ENCODE measurements at regions not wholly inside any gene's neighbourhood (a gene's known extent, or its start where the extent isn't known, plus 50 kb on each side); places are given as distances from the start of the nearest gene placed in this dataset.
A peak's percentile ranks its signal among the peaks of the same experiment; 100 is the strongest.
"Not testable (repeated sequence)": the region's sequence is repeated elsewhere in the genome, so short reads cannot be mapped to it uniquely, and the experiment has no call there.

GRCh38 chr3:16056217-16056616, 118.3 kb upstream of the GALNT15 start:
- DNase-seq: no peak

- no peak for DNase-seq
These were observed 116.0 kb upstream of the GALNT15 start for GRCh38 chr3:16058521-16058920.

DNA sequence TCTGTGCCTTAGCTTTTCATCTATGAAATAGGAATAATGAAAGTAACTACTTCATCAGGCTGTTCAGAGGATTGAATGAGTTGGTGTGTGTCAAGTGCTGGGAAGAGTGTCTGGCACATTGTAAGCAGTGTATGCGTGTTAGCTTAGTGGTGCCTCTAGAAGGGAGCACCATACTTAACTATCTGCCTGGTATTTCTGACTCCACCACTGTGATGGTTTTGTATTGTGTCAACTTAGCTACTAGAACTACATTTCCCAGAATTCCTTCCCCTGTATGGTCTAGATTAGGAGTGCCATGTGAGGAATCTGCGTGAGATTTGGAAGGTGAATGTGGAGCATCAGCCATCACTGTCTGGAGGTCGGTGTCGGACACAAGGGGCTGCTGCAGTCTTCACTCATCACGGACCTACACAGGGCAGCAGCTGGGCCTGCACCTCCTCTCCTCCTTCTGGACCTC, 115.4 kb upstream of the GALNT15 start:
- DNase-seq: no peak

- DNase-seq: no peak
These were observed 114.6 kb upstream of the GALNT15 start for GRCh38 chr3:16059711-16060357.

GRCh38 chr3:16060358-16060852, 114.1 kb upstream of the GALNT15 start:
- DNase-seq: no peak

DNA sequence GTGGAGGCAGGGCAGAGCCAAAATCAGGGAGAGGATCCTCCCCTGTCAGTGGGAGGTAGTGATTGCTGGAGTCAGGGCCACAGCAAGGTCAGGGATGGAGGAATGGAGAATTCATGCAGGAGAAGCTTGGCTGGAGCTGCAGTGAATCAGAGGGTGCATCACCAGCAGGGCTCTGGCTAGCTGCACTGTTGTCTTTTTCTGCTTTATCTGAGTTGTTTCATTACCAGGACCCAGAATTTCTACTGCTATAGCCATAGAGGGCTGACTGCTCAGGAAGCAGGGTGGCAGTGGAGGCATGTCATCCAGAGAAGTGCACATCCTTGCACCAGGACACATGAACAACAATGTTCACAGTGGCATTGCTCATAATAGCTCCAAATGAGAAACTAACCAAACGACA, 113.5 kb upstream of the GALNT15 start:
- no peak for DNase-seq

- no peak for DNase-seq
These were observed 113.0 kb upstream of the GALNT15 start for GRCh38 chr3:16061491-16061890.

- DNase-seq: peak; percentile 85
These were observed 110.9 kb upstream of the GALNT15 start for GRCh38 chr3:16063603-16064002.

- DNase-seq: peak; percentile 59
These were observed 109.7 kb upstream of the GALNT15 start for GRCh38 chr3:16064642-16065414.

- DNase-seq: no peak
These were observed 107.9 kb upstream of the GALNT15 start for GRCh38 chr3:16066545-16066944.

- no peak for DNase-seq
These were observed 107.5 kb upstream of the GALNT15 start for GRCh38 chr3:16066975-16067374.

GRCh38 chr3:16067837-16068471, 106.5 kb upstream of the GALNT15 start:
- DNase-seq: no peak

GRCh38 chr3:16069149-16069922, 105.1 kb upstream of the GALNT15 start:
- DNase-seq: peak; percentile 48

- DNase-seq: no peak
These were observed 103.8 kb upstream of the GALNT15 start for GRCh38 chr3:16070707-16071106.

DNA sequence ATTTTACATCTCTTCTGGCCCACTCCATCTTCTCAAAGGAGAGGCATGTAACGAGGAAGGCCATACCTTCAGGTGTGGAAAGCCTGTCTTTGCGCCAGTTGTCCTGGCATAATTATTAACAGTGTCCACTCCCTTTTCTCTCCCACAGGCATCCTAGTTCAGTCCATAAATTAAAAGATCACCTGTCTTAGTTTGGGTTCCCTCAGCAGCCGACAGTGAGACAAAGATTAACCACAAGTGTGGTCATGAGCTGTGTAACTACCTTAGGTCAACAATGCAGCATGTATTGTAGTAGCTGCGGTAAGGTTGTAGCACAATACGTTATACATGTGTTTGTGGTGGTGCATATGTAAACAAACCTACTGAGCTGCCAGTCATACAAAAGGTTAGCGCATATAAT, 103.3 kb upstream of the GALNT15 start:
- no peak for DNase-seq

DNA sequence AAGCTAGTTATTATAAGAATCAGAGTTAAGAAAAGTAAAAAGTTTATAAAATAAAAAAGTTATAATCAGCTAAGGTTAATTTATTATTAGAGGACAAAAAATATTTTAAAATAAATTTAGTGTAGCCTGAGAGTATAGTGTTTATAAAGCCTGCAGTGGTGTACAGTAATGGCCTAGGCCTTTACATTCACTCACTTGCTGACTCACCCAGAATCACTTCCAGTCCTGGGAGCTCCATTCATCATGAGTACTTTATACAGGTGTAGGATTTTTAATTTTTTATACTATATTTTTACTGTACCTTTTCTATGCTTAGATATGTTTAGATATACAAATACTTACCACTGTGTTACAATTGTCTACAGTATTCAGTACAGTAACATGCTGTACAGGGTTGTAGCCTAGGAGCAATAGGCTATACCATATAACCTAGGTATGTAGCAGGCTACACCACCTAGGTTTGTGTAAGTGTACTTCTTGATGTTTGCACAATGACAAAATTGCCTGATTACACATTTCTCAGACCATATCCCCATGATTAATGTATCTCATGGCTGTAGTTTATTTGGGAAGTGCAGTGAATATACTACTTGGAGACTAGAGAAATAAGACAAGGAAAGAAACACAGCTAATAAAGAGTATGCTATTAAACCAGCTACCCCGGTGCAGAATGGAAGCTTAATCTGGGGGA, 101.9 kb upstream of the GALNT15 start:
- DNase-seq: no peak

- DNase-seq: peak; percentile 57
These were observed 101.3 kb upstream of the GALNT15 start for GRCh38 chr3:16073203-16073602.

- not testable (repeated sequence) for DNase-seq
These were observed 100.3 kb upstream of the GALNT15 start for GRCh38 chr3:16073990-16074671.

- no peak for DNase-seq
These were observed 98.8 kb upstream of the GALNT15 start for GRCh38 chr3:16075647-16076046.

DNA sequence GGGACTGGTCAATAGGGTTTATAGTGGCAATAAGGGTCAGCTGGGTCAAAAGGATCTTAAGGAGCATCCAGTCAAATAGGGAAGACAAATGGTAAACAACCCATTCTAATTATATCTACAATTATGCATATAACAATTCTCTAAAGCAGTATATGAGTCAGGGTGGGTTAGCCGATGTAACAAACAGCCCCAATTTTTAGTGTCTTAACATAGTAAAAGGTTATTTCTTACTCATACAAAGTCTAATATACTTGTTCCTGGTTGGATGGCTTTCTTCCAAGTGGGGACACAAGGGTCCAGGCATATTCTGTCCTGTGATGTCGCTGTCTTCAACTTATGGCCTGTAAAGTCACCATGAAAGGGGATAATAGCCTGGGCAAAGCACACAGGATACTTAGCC, 97.9 kb upstream of the GALNT15 start:
- no peak for DNase-seq

GRCh38 chr3:16077146-16077545, 97.3 kb upstream of the GALNT15 start:
- not testable (repeated sequence) for DNase-seq

- DNase-seq: not testable (repeated sequence)
These were observed 96.8 kb upstream of the GALNT15 start for GRCh38 chr3:16077681-16078080.

Measured in NCI-H446 treated with DMSO at 0.1 percent for 48 hours (cell line).